ENCODE measurements at regions not wholly inside any gene's neighbourhood (a gene's known extent, or its start where the extent isn't known, plus 50 kb on each side); places are given as distances from the start of the nearest gene placed in this dataset.

DNA sequence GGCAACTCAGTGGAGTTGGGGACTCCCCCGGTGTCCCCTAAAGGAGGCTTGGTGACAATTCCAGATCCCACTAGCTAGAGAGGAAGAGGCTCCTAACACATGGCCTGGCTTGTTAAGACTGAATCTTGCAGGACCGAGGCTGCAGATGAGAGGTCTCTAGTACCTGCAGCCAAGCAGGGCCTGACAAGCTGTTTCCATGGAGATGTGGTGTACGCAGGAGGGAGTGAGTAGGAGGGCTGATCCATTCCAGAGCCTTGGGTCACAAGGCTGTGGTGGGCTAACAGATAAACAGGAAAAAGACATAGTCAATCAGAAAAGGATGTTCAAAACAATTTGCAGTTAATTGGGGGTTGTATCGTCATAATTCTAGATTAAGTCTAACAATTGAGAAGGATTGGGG is 77.3 kb upstream of the MKLN1 start:
- DNase-seq (ENCODE audit: low read depth in 2 of 2) = no peak

GRCh38 chr7:131251371-131251770 is 76.3 kb upstream of the MKLN1 start:
- no peak for DNase-seq (ENCODE audit: low read depth in 2 of 2)

GRCh38 chr7:131252976-131253375 is 74.7 kb upstream of the MKLN1 start:
- DNase-seq (ENCODE audit: low read depth in 2 of 2) = no peak

DNA sequence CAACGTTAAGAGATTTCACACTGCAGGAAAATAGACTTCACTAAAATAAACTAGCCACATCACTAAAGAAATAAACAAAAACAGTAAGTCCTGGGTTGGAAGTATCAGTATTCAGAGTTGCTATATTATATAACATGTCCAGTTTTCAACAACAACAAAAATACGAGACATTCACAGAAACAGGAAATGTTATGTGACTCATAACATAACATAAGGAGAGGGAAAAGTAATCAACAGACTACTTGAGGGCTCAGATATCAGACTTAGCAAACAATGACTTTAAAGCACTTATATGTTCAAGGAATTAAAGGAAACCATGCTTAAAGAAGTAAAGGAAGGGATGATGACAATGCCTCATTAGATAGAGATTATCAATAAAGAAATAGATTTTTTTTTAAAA is 73.5 kb upstream of the MKLN1 start:
- DNase-seq (ENCODE audit: low read depth in 2 of 2) = no peak

DNA sequence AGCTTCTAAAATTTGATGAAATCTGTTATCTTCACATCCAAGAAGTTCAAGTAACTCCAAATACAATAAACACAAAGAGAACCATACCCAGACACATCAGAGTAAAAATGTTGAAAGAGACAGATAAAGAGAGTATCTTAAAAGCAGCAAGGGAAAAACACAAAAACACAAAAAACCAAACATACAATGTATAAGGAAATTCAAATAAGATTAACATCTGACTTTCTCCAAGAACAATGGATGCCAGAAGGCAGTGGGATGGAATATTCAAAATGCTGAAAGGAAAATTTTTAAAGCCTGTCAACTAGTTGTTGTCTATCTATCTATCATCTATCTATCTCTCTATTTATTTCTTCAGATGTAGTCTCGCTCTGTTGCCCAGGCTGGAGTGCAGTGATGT is 72.4 kb upstream of the MKLN1 start:
- no peak for DNase-seq (ENCODE audit: low read depth in 2 of 2)

GRCh38 chr7:131261476-131261994 is 66.1 kb upstream of the MKLN1 start:
- DNase-seq (ENCODE audit: low read depth in 2 of 2) = no peak

- DNase-seq (ENCODE audit: low read depth in 2 of 2) = no peak
Measured at GRCh38 chr7:131265227-131265626, 62.4 kb upstream of the MKLN1 start.

DNA sequence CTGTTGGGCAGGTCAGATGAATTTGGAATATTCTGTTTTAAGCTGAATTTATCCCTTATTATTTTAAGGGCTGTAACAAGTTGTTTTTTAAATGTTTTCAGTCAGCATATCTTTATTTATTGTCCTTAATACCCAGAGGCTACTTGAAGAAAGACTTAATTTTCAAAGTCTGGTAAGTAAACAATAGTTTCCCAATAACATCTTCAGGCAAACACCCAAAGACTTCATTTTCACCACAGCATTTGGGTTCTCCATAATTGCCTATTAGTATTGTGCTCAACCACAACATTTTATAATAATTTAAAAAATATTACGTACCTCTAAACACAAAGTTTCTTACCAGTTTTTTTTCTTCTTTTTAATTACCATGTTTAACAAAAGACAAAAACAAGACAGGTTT is 60.0 kb upstream of the MKLN1 start:
- DNase-seq (ENCODE audit: low read depth in 2 of 2) = no peak

GRCh38 chr7:131268906-131269305 is 58.8 kb upstream of the MKLN1 start:
- DNase-seq (ENCODE audit: low read depth in 2 of 2) = no peak

DNA sequence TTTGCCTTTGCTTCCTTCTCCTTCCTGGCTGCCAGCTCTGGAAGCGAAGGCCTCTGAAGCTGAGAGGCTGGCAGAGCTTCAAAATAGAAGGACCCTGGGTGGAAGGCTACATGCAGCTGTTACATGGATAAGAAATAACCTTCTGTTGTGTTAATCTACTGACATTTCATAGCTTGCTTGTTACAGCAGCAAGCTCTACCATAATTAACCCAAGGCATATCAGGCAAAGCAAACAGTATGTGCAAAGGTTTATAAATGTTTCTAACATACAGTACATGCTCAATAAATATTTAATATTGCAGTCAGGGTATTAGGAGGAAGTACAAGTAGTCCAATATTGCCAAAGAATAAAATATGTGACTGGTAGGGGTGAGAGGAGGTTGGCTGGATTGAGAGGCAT is 55.6 kb upstream of the MKLN1 start:
- DNase-seq (ENCODE audit: low read depth in 2 of 2) = no peak

DNA sequence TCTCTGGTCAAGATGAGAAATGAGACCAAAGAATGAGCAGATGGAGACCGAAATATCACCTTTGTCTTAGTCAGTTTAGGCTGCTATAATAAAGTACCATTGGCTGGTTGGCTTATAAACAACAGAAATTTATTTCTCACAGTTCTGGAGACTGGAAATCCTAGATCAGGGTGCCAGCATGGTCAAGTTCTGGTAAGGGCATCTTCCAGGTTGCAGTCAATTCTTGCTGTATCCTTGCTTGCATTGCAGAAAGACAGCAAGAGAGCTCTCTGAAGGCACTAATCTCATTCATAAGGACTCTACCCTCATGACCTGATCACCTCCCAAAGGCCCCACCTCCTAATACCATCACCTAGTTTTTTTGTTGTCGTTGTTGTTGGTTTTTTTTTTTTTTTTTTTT is 52.7 kb upstream of the MKLN1 start:
- no peak for DNase-seq (ENCODE audit: low read depth in 2 of 2)

DNA sequence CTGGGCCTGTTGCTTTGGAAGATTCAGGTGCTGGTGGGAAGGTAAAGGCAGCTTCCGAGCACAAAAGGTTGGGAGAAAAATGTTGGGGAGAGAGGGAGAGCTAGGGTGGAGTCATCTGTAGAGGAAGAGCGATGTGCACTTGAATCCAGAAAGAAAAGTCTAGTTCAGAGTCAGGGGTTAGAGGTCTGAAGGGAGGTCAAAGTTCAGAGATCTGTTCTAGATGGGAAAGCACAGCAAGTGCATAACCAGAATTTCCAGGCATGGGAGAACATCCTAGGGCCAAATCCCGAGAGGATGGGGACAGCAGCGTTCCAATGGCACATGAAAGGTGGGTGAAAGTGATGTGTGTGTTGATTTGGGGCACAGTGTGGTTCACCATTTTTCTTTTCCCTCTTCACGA is 51.5 kb upstream of the MKLN1 start:
- DNase-seq (ENCODE audit: low read depth in 2 of 2) = no peak

GRCh38 chr7:131276748-131277147 is 50.9 kb upstream of the MKLN1 start:
- no peak for DNase-seq (ENCODE audit: low read depth in 2 of 2)
